ENCODE measurements at regions not wholly inside any gene's neighbourhood (a gene's known extent, or its start where the extent isn't known, plus 50 kb on each side); places are given as distances from the start of the nearest gene placed in this dataset.

- H3K9me3 Mint-ChIP-seq = peaks cover 5% of the 10 kb centered on the region
- no peak overlapping the region for H3K4me3 Mint-ChIP-seq
- peaks cover 3% of the 10 kb centered on the region for H3K36me3 Mint-ChIP-seq (ENCODE audit: low read depth)
- H3K4me1 Mint-ChIP-seq = no peaks in the 10 kb centered on the region
- H3K27me3 Mint-ChIP-seq (ENCODE audit: low read depth) = no peaks in the 10 kb centered on the region
- H3K27ac Mint-ChIP-seq = no peak overlapping the region
- no peak for TF ChIP-seq CTCF (IDR thresholded peaks at IDR 0.05; ENCODE audit: unreplicated experiment in 3 of 3)
Observed at GRCh38 chr10:53700278-53700677, 927.7 kb upstream of the MBL2 start.

GRCh38 chr10:53699684-53700083 lies 927.1 kb upstream of the MBL2 start:
- H3K36me3 Mint-ChIP-seq (ENCODE audit: low read depth) = no peaks in the 10 kb centered on the region
- H3K27me3 Mint-ChIP-seq (ENCODE audit: low read depth) = no peaks in the 10 kb centered on the region
- no peaks in the 10 kb centered on the region for H3K4me1 Mint-ChIP-seq
- H3K9me3 Mint-ChIP-seq = peaks cover 3% of the 10 kb centered on the region
- no peak overlapping the region for H3K4me3 Mint-ChIP-seq
- no peak for TF ChIP-seq CTCF (IDR thresholded peaks at IDR 0.05; ENCODE audit: unreplicated experiment in 3 of 3)
- H3K27ac Mint-ChIP-seq = no peak overlapping the region

GRCh38 chr10:53699231-53699630 lies 926.6 kb upstream of the MBL2 start:
- peaks cover 3% of the 10 kb centered on the region for H3K9me3 Mint-ChIP-seq
- H3K4me1 Mint-ChIP-seq = no peaks in the 10 kb centered on the region
- no peaks in the 10 kb centered on the region for H3K36me3 Mint-ChIP-seq (ENCODE audit: low read depth)
- no peak for TF ChIP-seq CTCF (IDR thresholded peaks at IDR 0.05; ENCODE audit: unreplicated experiment in 3 of 3)
- no peak overlapping the region for H3K4me3 Mint-ChIP-seq
- H3K27me3 Mint-ChIP-seq (ENCODE audit: low read depth) = no peaks in the 10 kb centered on the region
- H3K27ac Mint-ChIP-seq = no peak overlapping the region

GRCh38 chr10:53697038-53697437 lies 924.5 kb upstream of the MBL2 start:
- H3K36me3 Mint-ChIP-seq (ENCODE audit: low read depth) = no peaks in the 10 kb centered on the region
- no peaks in the 10 kb centered on the region for H3K4me1 Mint-ChIP-seq
- H3K27me3 Mint-ChIP-seq (ENCODE audit: low read depth) = no peaks in the 10 kb centered on the region
- H3K4me3 Mint-ChIP-seq = no peak overlapping the region
- peaks cover 3% of the 10 kb centered on the region for H3K9me3 Mint-ChIP-seq
- TF ChIP-seq CTCF (IDR thresholded peaks at IDR 0.05; ENCODE audit: unreplicated experiment in 3 of 3) = no peak
- no peak overlapping the region for H3K27ac Mint-ChIP-seq

- Mint-ChIP-seq H3K4me1 (peaks cover 8% of the 10 kb centered on the region), H3K27me3 (ENCODE audit: low read depth) (peaks cover 9% of the 10 kb centered on the region), H3K27ac (no peak overlapping the region), H3K36me3 (ENCODE audit: low read depth) (no peaks in the 10 kb centered on the region), H3K9me3 (no peaks in the 10 kb centered on the region), H3K4me3 (no peak overlapping the region)
- no peak for TF ChIP-seq CTCF (IDR thresholded peaks at IDR 0.05; ENCODE audit: unreplicated experiment in 3 of 3)
Observed at GRCh38 chr10:53690524-53691240, 918.1 kb upstream of the MBL2 start.

- Mint-ChIP-seq H3K9me3 (no peaks in the 10 kb centered on the region), H3K36me3 (ENCODE audit: low read depth) (no peaks in the 10 kb centered on the region), H3K27me3 (ENCODE audit: low read depth) (peaks cover 9% of the 10 kb centered on the region), H3K4me1 (peaks cover 8% of the 10 kb centered on the region), H3K27ac (no peak overlapping the region), H3K4me3 (no peak overlapping the region)
- TF ChIP-seq CTCF (IDR thresholded peaks at IDR 0.05; ENCODE audit: unreplicated experiment in 3 of 3) = no peak
Observed at GRCh38 chr10:53687800-53688199, 915.2 kb upstream of the MBL2 start.
